Glutamatergic neuron (in vitro differentiated cells): ENCODE measurements at regions not wholly inside any gene's neighbourhood (a gene's known extent, or its start where the extent isn't known, plus 50 kb on each side); places are given as distances from the start of the nearest gene placed in this dataset.

Source experiments
- DNase-seq: peaks from one replicate; pipeline ENCODE4 v3.0.0; 2022
- H3K27ac Mint-ChIP-seq: one replicate; pipeline ENCODE4 v1.8.0; 2020; ENCODE audit warnings: mild to moderate bottlenecking, mixed read lengths, inconsistent platforms; ENCODE audit not compliant: unreplicated experiment
- H3K27me3 Mint-ChIP-seq: one replicate; pipeline ENCODE4 v1.8.0; 2020; ENCODE audit warnings: mild to moderate bottlenecking, moderate library complexity, mixed read lengths, inconsistent platforms; ENCODE audit not compliant: unreplicated experiment
- H3K36me3 Mint-ChIP-seq: one replicate; pipeline ENCODE4 v1.8.0; 2020; ENCODE audit warnings: mild to moderate bottlenecking, mixed read lengths, inconsistent platforms; ENCODE audit not compliant: unreplicated experiment
- H3K4me1 Mint-ChIP-seq: one replicate; pipeline ENCODE4 v1.8.0; 2020; ENCODE audit warnings: mild to moderate bottlenecking, low read depth, mixed read lengths, inconsistent platforms; ENCODE audit not compliant: unreplicated experiment
- H3K4me3 Mint-ChIP-seq: one replicate; pipeline ENCODE4 v1.8.0; 2020; ENCODE audit warnings: mild to moderate bottlenecking, mixed read lengths, inconsistent platforms; ENCODE audit not compliant: unreplicated experiment
- H3K9me3 Mint-ChIP-seq: one replicate; pipeline ENCODE4 v1.8.0; 2020; ENCODE audit warnings: mild to moderate bottlenecking, moderate library complexity, mixed read lengths, inconsistent platforms; ENCODE audit not compliant: unreplicated experiment
- TF ChIP-seq, protein P1 (sequence below): fragments of 200-600 bp; sonication (generic); IDR thresholded peaks from one replicate; pipeline ENCODE4 v1.5.0; 2021; ENCODE audit not compliant: partially characterized antibody, unreplicated experiment

DNA sequence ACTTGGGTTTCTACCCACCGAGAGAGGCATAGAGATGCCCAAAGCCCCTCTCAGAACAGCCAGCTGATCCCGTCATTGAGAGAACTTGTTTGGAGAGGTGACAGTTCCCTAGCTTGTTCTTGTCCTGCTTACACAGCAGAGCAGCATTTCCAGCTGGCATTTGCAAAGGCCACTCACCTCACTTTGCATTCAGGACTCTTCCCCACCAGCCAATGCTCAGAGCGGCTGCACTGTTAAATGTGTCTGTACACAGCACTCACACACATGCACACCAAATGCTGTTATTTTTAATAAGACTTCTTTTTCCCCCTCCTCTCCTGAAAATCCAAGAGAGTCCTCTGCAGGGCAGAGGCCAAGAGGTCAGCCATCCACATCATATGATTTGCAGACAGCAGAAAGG is 104.6 kb upstream of the SLC14A2 start:
- H3K27me3 Mint-ChIP-seq = peaks cover 3% of the 10 kb centered on the region
- no peak overlapping the region for H3K27ac Mint-ChIP-seq
- no peaks in the 10 kb centered on the region for H3K4me1 Mint-ChIP-seq
- H3K36me3 Mint-ChIP-seq = peaks cover 14% of the 10 kb centered on the region
- TF ChIP-seq, protein P1, sequence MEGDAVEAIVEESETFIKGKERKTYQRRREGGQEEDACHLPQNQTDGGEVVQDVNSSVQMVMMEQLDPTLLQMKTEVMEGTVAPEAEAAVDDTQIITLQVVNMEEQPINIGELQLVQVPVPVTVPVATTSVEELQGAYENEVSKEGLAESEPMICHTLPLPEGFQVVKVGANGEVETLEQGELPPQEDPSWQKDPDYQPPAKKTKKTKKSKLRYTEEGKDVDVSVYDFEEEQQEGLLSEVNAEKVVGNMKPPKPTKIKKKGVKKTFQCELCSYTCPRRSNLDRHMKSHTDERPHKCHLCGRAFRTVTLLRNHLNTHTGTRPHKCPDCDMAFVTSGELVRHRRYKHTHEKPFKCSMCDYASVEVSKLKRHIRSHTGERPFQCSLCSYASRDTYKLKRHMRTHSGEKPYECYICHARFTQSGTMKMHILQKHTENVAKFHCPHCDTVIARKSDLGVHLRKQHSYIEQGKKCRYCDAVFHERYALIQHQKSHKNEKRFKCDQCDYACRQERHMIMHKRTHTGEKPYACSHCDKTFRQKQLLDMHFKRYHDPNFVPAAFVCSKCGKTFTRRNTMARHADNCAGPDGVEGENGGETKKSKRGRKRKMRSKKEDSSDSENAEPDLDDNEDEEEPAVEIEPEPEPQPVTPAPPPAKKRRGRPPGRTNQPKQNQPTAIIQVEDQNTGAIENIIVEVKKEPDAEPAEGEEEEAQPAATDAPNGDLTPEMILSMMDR = no peak
- DNase-seq = no peak
- no peaks in the 10 kb centered on the region for H3K9me3 Mint-ChIP-seq
- no peak overlapping the region for H3K4me3 Mint-ChIP-seq

DNA sequence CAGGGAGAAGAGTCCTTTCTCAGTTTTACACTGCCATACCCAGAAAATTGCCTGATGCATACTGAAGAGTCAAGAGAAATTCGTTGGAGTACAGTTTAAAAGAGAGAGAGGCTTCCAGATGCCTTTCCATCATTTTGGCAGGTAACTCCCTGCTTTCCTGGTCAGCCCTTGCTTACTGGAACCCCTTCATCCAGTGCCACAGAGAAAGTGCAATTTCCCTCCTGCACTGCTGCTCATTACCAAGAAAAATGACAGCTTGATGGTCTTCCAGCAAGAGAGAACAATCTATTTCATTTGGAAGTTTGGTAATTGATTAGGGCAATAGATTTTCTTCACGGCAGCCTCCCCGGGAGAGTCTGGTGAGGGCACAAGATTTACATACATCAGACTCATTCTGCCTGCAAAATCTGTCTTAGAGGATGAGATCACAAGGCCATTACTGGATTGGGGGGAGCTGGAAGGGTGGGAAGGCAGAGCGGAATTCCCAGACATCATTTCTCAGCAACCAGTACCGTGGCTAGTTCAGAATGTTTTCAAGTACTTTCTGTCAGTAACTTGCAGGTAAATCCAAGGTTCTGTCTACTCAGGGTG is 102.8 kb upstream of the SLC14A2 start:
- DNase-seq = no peak
- no peaks in the 10 kb centered on the region for H3K4me1 Mint-ChIP-seq
- TF ChIP-seq, protein P1 = no peak
- H3K36me3 Mint-ChIP-seq = peaks cover 9% of the 10 kb centered on the region
- no peak overlapping the region for H3K27ac Mint-ChIP-seq
- H3K27me3 Mint-ChIP-seq = peaks cover 3% of the 10 kb centered on the region
- H3K4me3 Mint-ChIP-seq = no peak overlapping the region
- H3K9me3 Mint-ChIP-seq = no peaks in the 10 kb centered on the region

DNA sequence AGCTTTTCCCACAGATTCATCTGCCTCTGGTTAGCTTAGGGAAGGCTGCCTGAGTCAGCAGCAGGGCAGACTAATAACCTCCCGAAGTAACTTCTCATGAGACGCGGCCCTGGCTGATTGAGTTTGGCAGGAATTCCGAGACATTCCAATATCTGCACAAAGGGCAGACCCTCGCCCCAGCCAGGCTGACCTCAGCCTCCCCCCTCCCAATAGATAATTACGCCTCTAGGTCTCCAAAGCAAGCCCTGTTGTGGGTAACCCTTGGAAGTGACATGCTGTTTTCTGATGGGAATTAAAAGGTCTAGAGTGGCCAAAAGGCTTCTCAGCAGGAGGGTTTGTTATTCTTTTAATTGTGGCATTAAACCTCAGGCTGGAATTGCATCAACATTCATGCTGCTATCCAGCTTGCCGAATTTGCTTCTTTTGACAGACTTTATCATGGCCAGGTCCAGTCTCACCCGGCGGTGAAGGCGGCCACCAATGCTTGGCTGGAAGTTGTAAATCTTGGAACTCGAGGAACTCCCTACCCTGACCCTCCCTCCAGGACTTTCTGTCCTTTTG is 98.0 kb upstream of the SLC14A2 start:
- peaks cover 4% of the 10 kb centered on the region for H3K27me3 Mint-ChIP-seq
- no peak for DNase-seq
- H3K4me3 Mint-ChIP-seq = no peak overlapping the region
- no peaks in the 10 kb centered on the region for H3K9me3 Mint-ChIP-seq
- H3K4me1 Mint-ChIP-seq = peaks cover 18% of the 10 kb centered on the region
- no peak overlapping the region for H3K27ac Mint-ChIP-seq
- no peaks in the 10 kb centered on the region for H3K36me3 Mint-ChIP-seq
- TF ChIP-seq, protein P1 = no peak

DNA sequence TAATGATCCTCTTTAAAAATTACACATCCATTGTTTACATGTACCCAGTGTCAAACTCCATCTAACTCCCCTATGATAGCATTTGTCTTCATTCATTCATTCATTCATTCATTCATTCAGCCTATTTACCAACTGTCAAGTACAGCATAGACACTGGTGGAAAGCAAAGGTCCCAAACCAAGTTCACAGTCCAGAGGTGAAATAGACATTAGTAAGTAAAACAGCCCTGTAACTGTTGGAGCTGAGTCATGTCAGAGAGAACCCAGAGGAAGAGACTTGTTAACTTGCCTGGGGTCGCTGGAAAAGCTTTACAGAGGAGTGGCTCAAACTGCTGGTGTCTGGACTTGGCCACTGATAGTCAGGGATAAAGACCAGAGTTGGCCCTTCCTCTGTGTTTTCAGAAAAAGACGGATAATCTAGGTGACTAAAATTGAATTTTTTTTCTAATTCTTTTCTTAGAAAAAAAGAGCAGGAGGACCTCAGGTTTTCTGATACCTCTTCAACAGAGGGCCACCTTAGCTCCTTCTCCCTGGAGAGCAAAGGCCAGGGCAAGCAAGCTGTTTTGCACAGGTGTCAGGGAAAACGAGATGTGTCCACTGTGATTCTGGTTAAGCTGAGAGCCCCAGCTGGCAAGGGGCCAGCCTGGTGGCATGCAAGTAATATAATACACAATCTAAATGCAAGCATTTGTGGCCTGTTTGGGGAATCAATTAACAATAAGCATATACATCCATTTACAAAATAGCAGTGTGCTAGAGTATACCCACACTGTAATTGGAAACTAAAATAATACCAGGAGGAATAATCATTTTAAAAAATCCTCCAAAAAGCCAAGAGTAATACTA is 96.7 kb upstream of the SLC14A2 start:
- H3K4me1 Mint-ChIP-seq = peaks cover 18% of the 10 kb centered on the region

More for the DNA sequence above, 96.7 kb upstream of the SLC14A2 start:
- peaks cover 5% of the 10 kb centered on the region for H3K27me3 Mint-ChIP-seq
- TF ChIP-seq, protein P1 = no peak
- H3K4me3 Mint-ChIP-seq = no peak overlapping the region
- no peak overlapping the region for H3K27ac Mint-ChIP-seq
- DNase-seq = no peak
- H3K36me3 Mint-ChIP-seq = no peaks in the 10 kb centered on the region
- no peaks in the 10 kb centered on the region for H3K9me3 Mint-ChIP-seq
